SK-N-SH treated with all-trans-retinoic acid at 6 μM for 48 hours (cell line): ENCODE measurements at regions not wholly inside any gene's neighbourhood (a gene's known extent, or its start where the extent isn't known, plus 50 kb on each side); places are given as distances from the start of the nearest gene placed in this dataset.

Experiments used
- ATAC-seq: fragments of 200-7000 bp; cut with Tn5 transposase; 3 replicates; pipeline ENCODE4 v1.9.1; 2020; ENCODE audit warnings: mild to moderate bottlenecking, moderate library complexity
- ARNTL ChIP-seq: fragments of 450-650 bp; formaldehyde crosslinking; IDR thresholded peaks from 2 replicates; pipeline ENCODE4 v1.5.0; 2020; ENCODE audit warnings: low read depth, mild to moderate bottlenecking, moderate library complexity, borderline replicate concordance
- BACH2 ChIP-seq: fragments of 250-450 bp; sonication (Bioruptor Pico); IDR thresholded peaks from 2 replicates; pipeline ENCODE4 v1.9.0; 2021; ENCODE audit warnings: mild to moderate bottlenecking, borderline replicate concordance
- CSDC2 ChIP-seq: fragments of 250-450 bp; sonication (Bioruptor Pico); IDR thresholded peaks from 2 replicates; pipeline ENCODE4 v1.5.0; 2020; ENCODE audit warnings: mild to moderate bottlenecking, moderate library complexity
- ESRRG ChIP-seq: fragments of 250-450 bp; sonication (Bioruptor Pico); IDR thresholded peaks from 2 replicates; pipeline ENCODE4 v1.6.1; 2021; ENCODE audit warnings: mild to moderate bottlenecking
- GLIS3 ChIP-seq: fragments of 250-450 bp; sonication (Bioruptor Pico); IDR thresholded peaks from 2 replicates; pipeline ENCODE4 v1.5.0; 2020; ENCODE audit warnings: mild to moderate bottlenecking, moderate library complexity
- OSR1 ChIP-seq: fragments of 250-450 bp; sonication (Bioruptor Pico); IDR thresholded peaks from 2 replicates; pipeline ENCODE4 v1.8.0; 2022; ENCODE audit warnings: moderate library complexity, mild to moderate bottlenecking, inconsistent platforms
- PPARA ChIP-seq: fragments of 250-450 bp; sonication (Bioruptor Pico); IDR thresholded peaks from 2 replicates; pipeline ENCODE4 v1.5.0; 2020; ENCODE audit warnings: mild to moderate bottlenecking, borderline replicate concordance
- RARB ChIP-seq: fragments of 250-450 bp; sonication (Bioruptor Pico); IDR thresholded peaks from 2 replicates; pipeline ENCODE4 v1.8.0; 2021; ENCODE audit warnings: mild to moderate bottlenecking, moderate library complexity
- SNAI2 ChIP-seq: fragments of 250-450 bp; sonication (Bioruptor Pico); IDR thresholded peaks from 2 replicates; pipeline ENCODE4 v1.5.0; 2020; ENCODE audit warnings: mild to moderate bottlenecking, moderate library complexity
- TCF4 ChIP-seq: fragments of 250-450 bp; sonication (Bioruptor Pico); IDR thresholded peaks from 2 replicates; pipeline ENCODE4 v1.8.0; 2021; ENCODE audit warnings: mild to moderate bottlenecking, moderate library complexity, borderline replicate concordance
- TOX ChIP-seq: fragments of 250-450 bp; sonication (Bioruptor Pico); IDR thresholded peaks from 2 replicates; pipeline ENCODE4 v1.8.0; 2021; ENCODE audit warnings: mild to moderate bottlenecking, moderate library complexity, borderline replicate concordance
- TSHZ2 ChIP-seq: fragments of 250-450 bp; sonication (Bioruptor Pico); IDR thresholded peaks from 2 replicates; pipeline ENCODE4 v1.5.0; 2020; ENCODE audit warnings: mild to moderate bottlenecking, moderate library complexity
- ZC3H10 ChIP-seq: fragments of 250-450 bp; sonication (Bioruptor Pico); IDR thresholded peaks from 2 replicates; pipeline ENCODE4 v1.5.1; 2021; ENCODE audit warnings: mild to moderate bottlenecking, moderate library complexity
- ZFP3 ChIP-seq: fragments of 250-450 bp; sonication (Bioruptor Pico); IDR thresholded peaks from 2 replicates; pipeline ENCODE4 v1.5.0; 2020; ENCODE audit warnings: mild to moderate bottlenecking, moderate library complexity
- ZFP30 ChIP-seq: fragments of 450-650 bp; formaldehyde crosslinking; IDR thresholded peaks from 2 replicates; pipeline ENCODE4 v1.5.0; 2022; ENCODE audit warnings: mild to moderate bottlenecking, moderate library complexity
- ZNF565 ChIP-seq: fragments of 450-650 bp; formaldehyde crosslinking; conservative IDR thresholded peaks from 2 replicates; pipeline ENCODE4 v1.5.0; 2020; ENCODE audit warnings: low read depth, mild to moderate bottlenecking, moderate library complexity
- ZNF70 ChIP-seq: fragments of 450-650 bp; formaldehyde crosslinking; IDR thresholded peaks from 2 replicates; pipeline ENCODE4 v1.5.0; 2020; ENCODE audit warnings: mild to moderate bottlenecking, moderate library complexity
- ZNF8 ChIP-seq: fragments of 450-650 bp; formaldehyde crosslinking; IDR thresholded peaks from 2 replicates; pipeline ENCODE4 v1.5.0; 2020; ENCODE audit warnings: mild to moderate bottlenecking, moderate library complexity
- TF ChIP-seq, protein P1 (sequence below): fragments of 250-450 bp; sonication (Bioruptor Pico); IDR thresholded peaks from 2 replicates; pipeline ENCODE4 v1.8.0; 2020; ENCODE audit warnings: mild to moderate bottlenecking, moderate library complexity, borderline replicate concordance
- TF ChIP-seq, protein P2 (sequence below): fragments of 250-450 bp; sonication (Bioruptor Pico); IDR thresholded peaks from 2 replicates; pipeline ENCODE4 v1.5.1; 2021; ENCODE audit warnings: mild to moderate bottlenecking, moderate library complexity
- TF ChIP-seq, protein P3 (sequence below): fragments of 250-450 bp; sonication (Bioruptor Pico); IDR thresholded peaks from 2 replicates; pipeline ENCODE4 v1.5.1; 2020; ENCODE audit warnings: low read depth, mild to moderate bottlenecking, moderate library complexity
- TF ChIP-seq, protein P4 (sequence below): fragments of 250-450 bp; sonication (Bioruptor Pico); IDR thresholded peaks from 2 replicates; pipeline ENCODE4 v1.8.0; 2021; ENCODE audit warnings: low read depth, mild to moderate bottlenecking, moderate library complexity, borderline replicate concordance

- TF ChIP-seq CSDC2 (no peak), RARB (CRISPR knock-in tag) (no peak), PPARA (no peak), ZNF565 (CRISPR knock-in tag) (no peak), BACH2 (CRISPR knock-in tag) (no peak), ZFP3 (CRISPR knock-in tag) (no peak), ESRRG (CRISPR knock-in tag) (no peak), OSR1 (CRISPR knock-in tag) (no peak), ZFP30 (no peak), ZC3H10 (CRISPR knock-in tag) (no peak), TCF4 (no peak), ZNF8 (CRISPR knock-in tag) (no peak), ARNTL (CRISPR knock-in tag) (no peak), GLIS3 (no peak)
- TF ChIP-seq, protein P1, sequence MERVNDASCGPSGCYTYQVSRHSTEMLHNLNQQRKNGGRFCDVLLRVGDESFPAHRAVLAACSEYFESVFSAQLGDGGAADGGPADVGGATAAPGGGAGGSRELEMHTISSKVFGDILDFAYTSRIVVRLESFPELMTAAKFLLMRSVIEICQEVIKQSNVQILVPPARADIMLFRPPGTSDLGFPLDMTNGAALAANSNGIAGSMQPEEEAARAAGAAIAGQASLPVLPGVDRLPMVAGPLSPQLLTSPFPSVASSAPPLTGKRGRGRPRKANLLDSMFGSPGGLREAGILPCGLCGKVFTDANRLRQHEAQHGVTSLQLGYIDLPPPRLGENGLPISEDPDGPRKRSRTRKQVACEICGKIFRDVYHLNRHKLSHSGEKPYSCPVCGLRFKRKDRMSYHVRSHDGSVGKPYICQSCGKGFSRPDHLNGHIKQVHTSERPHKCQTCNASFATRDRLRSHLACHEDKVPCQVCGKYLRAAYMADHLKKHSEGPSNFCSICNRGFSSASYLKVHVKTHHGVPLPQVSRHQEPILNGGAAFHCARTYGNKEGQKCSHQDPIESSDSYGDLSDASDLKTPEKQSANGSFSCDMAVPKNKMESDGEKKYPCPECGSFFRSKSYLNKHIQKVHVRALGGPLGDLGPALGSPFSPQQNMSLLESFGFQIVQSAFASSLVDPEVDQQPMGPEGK (CRISPR knock-in tag), result no peak
- TF ChIP-seq, protein P2, sequence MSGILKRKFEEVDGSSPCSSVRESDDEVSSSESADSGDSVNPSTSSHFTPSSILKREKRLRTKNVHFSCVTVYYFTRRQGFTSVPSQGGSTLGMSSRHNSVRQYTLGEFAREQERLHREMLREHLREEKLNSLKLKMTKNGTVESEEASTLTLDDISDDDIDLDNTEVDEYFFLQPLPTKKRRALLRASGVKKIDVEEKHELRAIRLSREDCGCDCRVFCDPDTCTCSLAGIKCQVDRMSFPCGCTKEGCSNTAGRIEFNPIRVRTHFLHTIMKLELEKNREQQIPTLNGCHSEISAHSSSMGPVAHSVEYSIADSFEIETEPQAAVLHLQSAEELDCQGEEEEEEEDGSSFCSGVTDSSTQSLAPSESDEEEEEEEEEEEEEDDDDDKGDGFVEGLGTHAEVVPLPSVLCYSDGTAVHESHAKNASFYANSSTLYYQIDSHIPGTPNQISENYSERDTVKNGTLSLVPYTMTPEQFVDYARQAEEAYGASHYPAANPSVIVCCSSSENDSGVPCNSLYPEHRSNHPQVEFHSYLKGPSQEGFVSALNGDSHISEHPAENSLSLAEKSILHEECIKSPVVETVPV (CRISPR knock-in tag), result no peak
- TF ChIP-seq, protein P3, sequence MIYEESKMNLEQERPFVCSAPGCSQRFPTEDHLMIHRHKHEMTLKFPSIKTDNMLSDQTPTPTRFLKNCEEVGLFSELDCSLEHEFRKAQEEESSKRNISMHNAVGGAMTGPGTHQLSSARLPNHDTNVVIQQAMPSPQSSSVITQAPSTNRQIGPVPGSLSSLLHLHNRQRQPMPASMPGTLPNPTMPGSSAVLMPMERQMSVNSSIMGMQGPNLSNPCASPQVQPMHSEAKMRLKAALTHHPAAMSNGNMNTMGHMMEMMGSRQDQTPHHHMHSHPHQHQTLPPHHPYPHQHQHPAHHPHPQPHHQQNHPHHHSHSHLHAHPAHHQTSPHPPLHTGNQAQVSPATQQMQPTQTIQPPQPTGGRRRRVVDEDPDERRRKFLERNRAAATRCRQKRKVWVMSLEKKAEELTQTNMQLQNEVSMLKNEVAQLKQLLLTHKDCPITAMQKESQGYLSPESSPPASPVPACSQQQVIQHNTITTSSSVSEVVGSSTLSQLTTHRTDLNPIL (CRISPR knock-in tag), result no peak
- TF ChIP-seq, protein P4, sequence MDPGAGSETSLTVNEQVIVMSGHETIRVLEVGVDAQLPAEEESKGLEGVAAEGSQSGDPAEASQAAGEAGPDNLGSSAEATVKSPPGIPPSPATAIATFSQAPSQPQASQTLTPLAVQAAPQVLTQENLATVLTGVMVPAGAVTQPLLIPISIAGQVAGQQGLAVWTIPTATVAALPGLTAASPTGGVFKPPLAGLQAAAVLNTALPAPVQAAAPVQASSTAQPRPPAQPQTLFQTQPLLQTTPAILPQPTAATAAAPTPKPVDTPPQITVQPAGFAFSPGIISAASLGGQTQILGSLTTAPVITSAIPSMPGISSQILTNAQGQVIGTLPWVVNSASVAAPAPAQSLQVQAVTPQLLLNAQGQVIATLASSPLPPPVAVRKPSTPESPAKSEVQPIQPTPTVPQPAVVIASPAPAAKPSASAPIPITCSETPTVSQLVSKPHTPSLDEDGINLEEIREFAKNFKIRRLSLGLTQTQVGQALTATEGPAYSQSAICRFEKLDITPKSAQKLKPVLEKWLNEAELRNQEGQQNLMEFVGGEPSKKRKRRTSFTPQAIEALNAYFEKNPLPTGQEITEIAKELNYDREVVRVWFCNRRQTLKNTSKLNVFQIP, result no peak
- TF ChIP-seq, all 23 proteins: peak for 0
Measured at GRCh38 chr7:128145191-128145590, 95.9 kb upstream of the LEP start.

GRCh38 chr7:128146052-128146451 lies 95.0 kb upstream of the LEP start:
- TF ChIP-seq, protein P3 (CRISPR knock-in tag), result no peak
- no peak for TF ChIP-seq RARB (CRISPR knock-in tag)
- TF ChIP-seq, protein P2 (CRISPR knock-in tag), result no peak
- TF ChIP-seq ZNF565 (CRISPR knock-in tag), result no peak
- no peak for TF ChIP-seq OSR1 (CRISPR knock-in tag)
- TF ChIP-seq TSHZ2, result no peak
- TF ChIP-seq PPARA, result no peak
- TF ChIP-seq ARNTL (CRISPR knock-in tag), result no peak
- TF ChIP-seq, protein P1 (CRISPR knock-in tag), result no peak
- no peak for TF ChIP-seq ZNF70
- TF ChIP-seq GLIS3, result no peak
- TF ChIP-seq ZFP3 (CRISPR knock-in tag), result no peak
- no peak for TF ChIP-seq ZFP30
- no peak for TF ChIP-seq TCF4
- no peak for TF ChIP-seq ESRRG (CRISPR knock-in tag)
- TF ChIP-seq, protein P4, result no peak
- TF ChIP-seq ZC3H10 (CRISPR knock-in tag), result no peak
- TF ChIP-seq SNAI2, result no peak
- TF ChIP-seq TOX (CRISPR knock-in tag), result no peak
- ATAC-seq, result no peak

More at GRCh38 chr7:128145191-128145590, 95.9 kb upstream of the LEP start:
- ATAC-seq, result no peak
